ENCODE measurements at regions not wholly inside any gene's neighbourhood (a gene's known extent, or its start where the extent isn't known, plus 50 kb on each side); places are given as distances from the start of the nearest gene placed in this dataset.
"Not testable (repeated sequence)": the region's sequence is repeated elsewhere in the genome, so short reads cannot be mapped to it uniquely, and the experiment has no call there.

DNA sequence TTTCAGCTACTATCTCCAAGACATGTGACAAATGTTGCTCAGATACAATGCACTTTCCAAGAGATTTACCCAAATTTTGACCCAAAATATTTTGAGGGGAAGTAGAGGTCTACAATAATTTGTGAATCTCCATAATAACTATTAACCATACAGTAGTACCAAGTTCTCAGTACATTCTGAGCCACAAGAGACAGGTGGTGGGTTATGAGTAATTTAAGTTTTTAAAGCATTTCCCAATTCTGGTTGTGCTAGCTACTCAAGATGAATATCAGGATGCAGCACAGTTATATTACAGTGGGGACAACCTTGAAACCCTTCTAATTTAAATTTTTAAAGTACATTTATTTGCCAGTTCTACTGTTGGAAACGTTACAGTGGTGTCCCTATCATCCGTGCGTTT lies 92.2 kb upstream of the MITF start:
- Histone ChIP-seq H3K9me3 (ENCODE audit: control insufficient read depth, low read length) (no peaks in the 10 kb centered on the region), H3K36me3 (ENCODE audit: control insufficient read depth, insufficient read depth, low read length, severe bottlenecking) (no peaks in the 10 kb centered on the region), H3K4me3 (ENCODE audit: low read length) (no peak overlapping the region), H3K4me1 (ENCODE audit: control insufficient read depth, insufficient read depth, low read length) (peaks cover 9% of the 10 kb centered on the region), H3K9ac (ENCODE audit: low read length) (no peak overlapping the region), H3K27me3 (replicated peaks; ENCODE audit: control insufficient read depth, insufficient read depth, low read length) (no peaks in the 10 kb centered on the region)
- DNase-seq (ENCODE audit: low read depth) = no peak

DNA sequence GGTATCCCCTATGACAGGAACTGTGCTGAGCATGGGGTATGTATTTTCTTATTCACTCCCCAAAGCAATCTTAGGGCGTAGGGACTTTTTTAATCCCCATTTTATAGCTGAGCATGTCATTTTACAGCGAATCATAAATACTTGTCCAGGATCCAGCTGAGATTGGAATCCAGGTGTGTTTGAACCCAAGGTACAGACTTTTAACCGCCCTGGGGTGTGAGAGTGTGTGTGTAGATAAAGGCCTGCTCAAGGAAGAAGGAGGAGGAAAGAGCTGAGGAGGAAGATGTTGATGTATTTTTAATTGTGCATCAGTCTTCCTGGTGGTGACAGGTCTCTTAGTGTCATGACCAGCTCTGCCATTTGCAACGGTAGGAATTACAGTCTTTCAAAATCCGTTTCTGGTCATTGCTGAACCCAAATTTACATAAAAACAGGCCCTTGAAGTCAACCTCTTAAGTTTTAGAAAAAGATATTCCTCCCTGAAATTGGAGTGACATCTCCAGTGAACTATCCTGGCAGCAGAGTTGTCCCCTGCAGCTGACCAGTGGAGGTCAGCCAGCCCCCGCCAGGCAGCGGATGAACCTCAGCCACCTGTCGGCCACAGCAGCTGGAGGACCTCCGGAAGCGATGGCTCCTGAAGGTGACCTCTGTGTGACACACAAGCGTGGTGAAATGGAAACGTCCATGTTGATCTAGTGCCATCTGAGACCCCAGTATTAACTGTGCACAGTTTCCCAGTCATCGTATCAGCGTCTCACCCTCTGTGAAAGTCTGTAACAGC lies 92.8 kb upstream of the MITF start:
- Histone ChIP-seq H3K36me3 (ENCODE audit: control insufficient read depth, insufficient read depth, low read length, severe bottlenecking) (no peaks in the 10 kb centered on the region), H3K4me3 (ENCODE audit: low read length) (no peak overlapping the region), H3K9me3 (ENCODE audit: control insufficient read depth, low read length) (no peaks in the 10 kb centered on the region), H3K4me1 (ENCODE audit: control insufficient read depth, insufficient read depth, low read length) (peaks cover 9% of the 10 kb centered on the region), H3K9ac (ENCODE audit: low read length) (no peak overlapping the region), H3K27me3 (replicated peaks; ENCODE audit: control insufficient read depth, insufficient read depth, low read length) (no peaks in the 10 kb centered on the region)
- no peak for DNase-seq (ENCODE audit: low read depth)

DNA sequence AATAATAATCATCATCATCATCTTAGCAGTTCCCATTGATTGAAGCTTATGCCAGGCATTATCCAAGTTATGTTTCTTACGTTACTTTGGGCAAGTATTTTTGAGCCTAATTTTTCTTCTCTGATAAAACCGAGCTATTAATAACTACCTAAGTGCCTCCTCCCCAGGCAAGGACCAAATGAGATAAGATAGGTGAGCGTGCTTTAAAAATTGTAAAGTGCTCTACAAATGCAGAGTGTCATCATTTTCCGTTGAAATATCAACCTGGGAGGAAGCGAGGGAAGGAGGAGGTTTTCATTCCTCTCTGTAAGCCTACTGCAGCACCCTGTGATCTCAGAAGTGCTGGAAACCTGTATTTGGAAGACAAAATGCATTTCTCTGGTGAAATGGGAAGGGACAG lies 96.7 kb upstream of the MITF start:
- Histone ChIP-seq H3K9ac (ENCODE audit: low read length) (no peak overlapping the region), H3K4me1 (ENCODE audit: control insufficient read depth, insufficient read depth, low read length) (no peaks in the 10 kb centered on the region), H3K36me3 (ENCODE audit: control insufficient read depth, insufficient read depth, low read length, severe bottlenecking) (no peaks in the 10 kb centered on the region), H3K27me3 (replicated peaks; ENCODE audit: control insufficient read depth, insufficient read depth, low read length) (no peaks in the 10 kb centered on the region), H3K4me3 (ENCODE audit: low read length) (no peak overlapping the region), H3K9me3 (ENCODE audit: control insufficient read depth, low read length) (no peaks in the 10 kb centered on the region)
- no peak for DNase-seq (ENCODE audit: low read depth)

DNA sequence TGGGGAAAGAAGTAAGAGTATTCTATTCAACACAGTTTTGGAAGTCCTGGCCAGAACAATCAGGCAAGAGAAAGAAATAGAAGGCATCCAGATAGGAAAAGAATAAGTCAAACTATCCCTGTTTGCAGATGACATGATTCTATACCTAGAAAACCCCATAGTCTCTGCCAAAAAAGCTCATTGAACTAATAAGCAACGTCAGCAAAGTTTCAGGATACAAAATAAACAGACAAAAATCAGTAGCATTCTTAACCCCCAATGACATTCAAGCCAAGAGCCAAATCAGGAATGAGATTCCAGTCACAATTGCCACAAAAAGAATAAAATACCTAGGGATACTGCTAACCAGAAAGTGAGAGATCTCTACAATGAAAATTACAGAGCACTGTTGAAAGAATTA lies 99.4 kb upstream of the MITF start:
- Histone ChIP-seq H3K27me3 (replicated peaks; ENCODE audit: control insufficient read depth, insufficient read depth, low read length) (no peaks in the 10 kb centered on the region), H3K9ac (ENCODE audit: low read length) (no peak overlapping the region), H3K4me1 (ENCODE audit: control insufficient read depth, insufficient read depth, low read length) (no peaks in the 10 kb centered on the region), H3K36me3 (ENCODE audit: control insufficient read depth, insufficient read depth, low read length, severe bottlenecking) (no peaks in the 10 kb centered on the region), H3K4me3 (ENCODE audit: low read length) (no peak overlapping the region), H3K9me3 (ENCODE audit: control insufficient read depth, low read length) (no peaks in the 10 kb centered on the region)
- DNase-seq (ENCODE audit: low read depth) = no peak

DNA sequence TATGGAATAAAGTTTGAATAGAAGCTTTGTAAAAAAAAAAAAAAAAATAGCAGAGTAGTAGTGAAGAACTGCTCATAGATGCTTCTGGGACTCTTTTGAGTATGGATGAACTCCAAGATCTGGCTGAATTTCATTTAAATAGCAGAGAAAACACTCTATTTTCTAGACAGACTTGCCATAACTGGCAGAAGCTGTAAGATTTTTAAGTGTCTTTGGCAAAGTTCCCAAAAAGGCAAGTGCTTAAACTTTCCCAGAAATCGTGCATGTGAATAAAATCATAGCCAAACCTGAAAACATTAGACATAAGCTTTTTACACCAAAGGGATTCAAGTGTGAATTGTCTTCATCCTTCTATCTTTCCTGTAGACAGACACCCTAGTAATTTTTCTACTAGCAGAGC lies 110.3 kb upstream of the MITF start:
- Histone ChIP-seq H3K27me3 (replicated peaks; ENCODE audit: control insufficient read depth, insufficient read depth, low read length) (no peaks in the 10 kb centered on the region), H3K36me3 (ENCODE audit: control insufficient read depth, insufficient read depth, low read length, severe bottlenecking) (no peaks in the 10 kb centered on the region), H3K4me3 (ENCODE audit: low read length) (no peak overlapping the region), H3K4me1 (ENCODE audit: control insufficient read depth, insufficient read depth, low read length) (no peaks in the 10 kb centered on the region), H3K9ac (ENCODE audit: low read length) (no peak overlapping the region), H3K9me3 (ENCODE audit: control insufficient read depth, low read length) (peaks cover 21% of the 10 kb centered on the region)
- no peak for DNase-seq (ENCODE audit: low read depth)

DNA sequence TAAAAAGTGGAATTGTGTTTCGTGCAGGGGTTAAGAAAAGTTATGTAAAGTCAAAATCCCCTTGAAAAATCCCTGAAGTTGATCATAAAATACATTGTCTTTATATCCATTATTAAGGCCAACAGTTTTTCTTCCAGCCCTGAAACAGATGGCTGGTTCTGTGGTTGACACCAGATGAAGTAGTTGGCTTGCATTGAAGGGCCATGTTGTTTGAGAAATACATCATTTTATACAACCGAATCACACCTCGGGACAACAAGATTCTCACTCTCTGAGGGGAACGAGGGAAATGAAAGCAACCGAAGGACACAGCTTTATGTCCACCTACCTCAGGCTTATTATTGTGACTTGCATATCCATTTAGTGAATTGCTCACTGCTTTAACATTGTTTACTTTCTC lies 126.0 kb upstream of the MITF start:
- Histone ChIP-seq H3K9ac (ENCODE audit: low read length) (no peak overlapping the region), H3K4me3 (ENCODE audit: low read length) (no peak overlapping the region), H3K4me1 (ENCODE audit: control insufficient read depth, insufficient read depth, low read length) (no peaks in the 10 kb centered on the region), H3K27me3 (replicated peaks; ENCODE audit: control insufficient read depth, insufficient read depth, low read length) (no peaks in the 10 kb centered on the region), H3K36me3 (ENCODE audit: control insufficient read depth, insufficient read depth, low read length, severe bottlenecking) (no peaks in the 10 kb centered on the region), H3K9me3 (ENCODE audit: control insufficient read depth, low read length) (peaks cover 11% of the 10 kb centered on the region)
- DNase-seq (ENCODE audit: low read depth) = no peak

DNA sequence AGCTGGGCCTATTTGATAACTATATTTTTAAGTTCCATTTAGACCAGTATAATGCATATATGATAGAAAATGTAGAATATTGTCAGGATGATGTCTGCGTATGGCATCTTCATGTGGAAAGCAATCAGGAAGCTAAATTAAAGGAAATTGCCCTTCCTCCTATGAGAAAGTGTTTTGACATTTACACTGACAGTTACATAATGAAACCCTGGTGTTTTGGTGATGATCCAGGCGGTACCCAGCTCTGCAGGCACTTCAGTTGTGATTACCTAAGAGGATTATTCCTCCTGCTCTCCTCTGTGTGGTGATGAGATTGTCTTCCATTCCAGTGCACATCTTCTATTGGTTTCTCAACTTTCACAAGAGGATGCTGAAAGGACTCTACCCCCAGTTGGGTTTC lies 126.5 kb upstream of the MITF start:
- H3K9me3 ChIP-seq (ENCODE audit: control insufficient read depth, low read length) = peaks cover 8% of the 10 kb centered on the region
- no peak overlapping the region for H3K9ac ChIP-seq (ENCODE audit: low read length)
- no peak for DNase-seq (ENCODE audit: low read depth)
- H3K4me3 ChIP-seq (ENCODE audit: low read length) = no peak overlapping the region
- H3K27me3 ChIP-seq (replicated peaks; ENCODE audit: control insufficient read depth, insufficient read depth, low read length) = no peaks in the 10 kb centered on the region
- no peaks in the 10 kb centered on the region for H3K36me3 ChIP-seq (ENCODE audit: control insufficient read depth, insufficient read depth, low read length, severe bottlenecking)
- no peaks in the 10 kb centered on the region for H3K4me1 ChIP-seq (ENCODE audit: control insufficient read depth, insufficient read depth, low read length)

DNA sequence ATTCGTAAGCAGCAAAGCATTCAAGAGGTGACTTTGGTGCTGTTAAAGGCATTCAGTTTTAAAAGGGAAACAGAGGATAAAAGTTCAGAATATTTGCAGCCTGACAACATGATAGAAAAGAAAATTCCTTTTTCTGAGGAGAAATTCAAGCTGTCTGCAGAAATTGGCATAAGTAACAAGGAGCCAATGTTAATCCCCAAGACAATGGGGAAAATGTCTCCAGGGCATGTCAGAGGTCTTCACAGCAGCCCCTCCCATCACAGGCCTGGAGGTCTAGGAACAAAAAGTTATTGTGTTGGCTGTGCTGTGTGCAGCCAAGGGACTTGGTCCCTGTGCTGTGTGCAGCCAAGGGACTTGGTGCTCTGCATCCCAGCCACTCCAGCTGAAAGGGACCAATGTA lies 129.7 kb upstream of the MITF start:
- H3K9ac ChIP-seq (ENCODE audit: low read length); DNase-seq (ENCODE audit: low read depth); H3K27me3 ChIP-seq (replicated peaks; ENCODE audit: control insufficient read depth, insufficient read depth, low read length); H3K4me1 ChIP-seq (ENCODE audit: control insufficient read depth, insufficient read depth, low read length); H3K4me3 ChIP-seq (ENCODE audit: low read length); H3K36me3 ChIP-seq (ENCODE audit: control insufficient read depth, insufficient read depth, low read length, severe bottlenecking); H3K9me3 ChIP-seq (ENCODE audit: control insufficient read depth, low read length): not testable (repeated sequence)

DNA sequence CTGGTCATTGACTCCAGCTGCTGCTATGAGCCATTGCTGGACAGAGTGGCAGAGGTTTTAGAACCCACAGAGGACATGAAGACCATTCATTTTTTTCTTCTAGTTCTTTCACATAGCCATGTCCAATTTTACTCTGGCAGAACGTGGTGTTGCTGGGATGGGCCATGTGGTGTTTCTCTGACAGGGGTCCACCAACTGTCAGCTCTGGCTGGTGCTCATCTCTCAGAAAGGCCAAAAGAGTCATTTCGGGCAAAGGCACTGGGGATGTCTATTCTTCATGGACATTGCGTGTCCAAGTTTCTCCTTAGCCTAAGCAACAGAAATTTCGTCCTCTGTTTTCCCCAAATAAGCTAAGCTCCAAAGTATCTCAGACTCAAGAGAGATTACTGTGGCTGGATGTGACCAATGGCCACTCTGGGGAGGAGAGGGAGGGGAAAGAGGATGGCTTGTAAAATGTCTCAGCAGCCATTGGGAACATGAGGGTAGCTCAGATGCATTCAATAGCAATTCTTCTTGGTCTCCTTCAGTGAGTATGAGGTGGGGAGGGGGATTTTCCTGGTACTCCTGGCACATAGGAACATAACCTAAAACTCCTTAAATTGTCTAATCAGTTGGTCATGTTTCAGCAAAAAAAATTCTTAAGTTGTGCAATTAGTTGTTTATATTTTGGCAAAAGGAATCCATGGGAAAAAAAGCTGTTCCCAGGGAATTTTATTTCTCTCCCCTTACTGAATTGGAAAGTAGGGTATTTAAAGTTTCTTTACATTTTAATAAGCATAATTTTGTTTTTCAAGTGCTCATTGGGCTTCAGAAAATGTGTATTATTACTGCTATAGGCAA lies 131.6 kb upstream of the MITF start:
- Histone ChIP-seq H3K9ac (ENCODE audit: low read length) (no peak overlapping the region), H3K27me3 (replicated peaks; ENCODE audit: control insufficient read depth, insufficient read depth, low read length) (peaks cover 10% of the 10 kb centered on the region), H3K4me3 (ENCODE audit: low read length) (no peak overlapping the region), H3K4me1 (ENCODE audit: control insufficient read depth, insufficient read depth, low read length) (no peaks in the 10 kb centered on the region), H3K36me3 (ENCODE audit: control insufficient read depth, insufficient read depth, low read length, severe bottlenecking) (no peaks in the 10 kb centered on the region), H3K9me3 (ENCODE audit: control insufficient read depth, low read length) (peaks cover 8% of the 10 kb centered on the region)
- no peak for DNase-seq (ENCODE audit: low read depth)

DNA sequence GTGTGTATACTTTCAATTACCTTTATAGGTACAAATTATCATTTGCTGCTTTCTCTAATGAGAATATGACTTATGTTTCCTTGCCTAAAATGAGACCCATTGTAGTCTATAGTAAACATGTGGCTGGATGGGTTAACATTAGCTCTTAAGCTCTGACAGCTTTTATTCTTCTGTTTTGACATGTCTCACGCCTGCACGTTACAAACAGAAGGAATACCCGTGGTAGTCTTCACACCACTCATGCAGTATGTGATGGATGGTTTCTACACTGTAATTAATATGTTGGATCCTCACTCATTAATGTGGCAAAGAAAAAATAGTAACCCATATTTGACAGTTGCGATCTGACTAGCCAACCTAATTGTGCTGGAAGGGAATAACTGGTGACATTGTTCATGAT lies 133.4 kb upstream of the MITF start:
- no peak for DNase-seq (ENCODE audit: low read depth)

DNA sequence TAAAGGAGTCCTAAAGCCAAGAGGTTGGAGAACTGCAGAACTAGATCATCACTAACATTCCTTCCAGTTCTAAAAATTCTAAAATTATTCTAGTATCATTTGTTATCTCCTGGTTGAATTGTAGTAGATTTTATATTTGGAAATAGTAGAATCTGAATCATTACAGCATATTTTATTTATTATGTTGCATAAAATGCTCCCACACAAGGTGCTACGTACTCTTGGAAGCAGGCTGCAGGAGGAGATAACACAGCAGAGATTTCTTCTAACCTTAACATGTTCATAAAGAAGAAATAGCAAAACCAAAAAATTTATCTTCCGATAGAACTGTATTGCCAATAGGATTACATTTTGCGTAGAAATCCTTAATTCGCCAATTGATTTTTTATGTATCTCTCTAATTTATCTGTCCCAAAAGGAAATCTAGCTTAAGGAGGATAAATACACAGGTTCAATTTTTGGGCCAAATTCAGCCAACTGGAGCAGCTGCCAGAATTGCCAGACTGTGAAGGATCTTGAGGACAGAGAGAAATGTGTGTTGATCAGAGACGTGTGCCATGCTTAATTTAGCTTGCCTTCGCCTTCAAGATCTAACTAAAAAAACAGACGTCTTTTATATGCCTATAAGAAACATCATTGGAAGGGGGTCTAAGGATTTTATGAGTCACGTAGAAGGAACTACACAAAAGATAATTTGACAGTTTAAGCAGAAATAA lies 134.4 kb upstream of the MITF start:
- Histone ChIP-seq H3K27me3 (replicated peaks; ENCODE audit: control insufficient read depth, insufficient read depth, low read length) (peaks cover 10% of the 10 kb centered on the region), H3K9ac (ENCODE audit: low read length) (no peak overlapping the region), H3K36me3 (ENCODE audit: control insufficient read depth, insufficient read depth, low read length, severe bottlenecking) (no peaks in the 10 kb centered on the region), H3K9me3 (ENCODE audit: control insufficient read depth, low read length) (peaks cover 12% of the 10 kb centered on the region), H3K4me1 (ENCODE audit: control insufficient read depth, insufficient read depth, low read length) (no peaks in the 10 kb centered on the region), H3K4me3 (ENCODE audit: low read length) (no peak overlapping the region)
- DNase-seq (ENCODE audit: low read depth) = no peak

More for the DNA sequence above, 133.4 kb upstream of the MITF start:
- H3K36me3 ChIP-seq (ENCODE audit: control insufficient read depth, insufficient read depth, low read length, severe bottlenecking) = no peaks in the 10 kb centered on the region
- peaks cover 6% of the 10 kb centered on the region for H3K9me3 ChIP-seq (ENCODE audit: control insufficient read depth, low read length)
- no peaks in the 10 kb centered on the region for H3K4me1 ChIP-seq (ENCODE audit: control insufficient read depth, insufficient read depth, low read length)
- H3K9ac ChIP-seq (ENCODE audit: low read length) = no peak overlapping the region
- no peak overlapping the region for H3K4me3 ChIP-seq (ENCODE audit: low read length)
- peaks cover 10% of the 10 kb centered on the region for H3K27me3 ChIP-seq (replicated peaks; ENCODE audit: control insufficient read depth, insufficient read depth, low read length)
